HG03575 (cell line): ENCODE measurements at regions not wholly inside any gene's neighbourhood (a gene's known extent, or its start where the extent isn't known, plus 50 kb on each side); places are given as distances from the start of the nearest gene placed in this dataset.
"Not testable (repeated sequence)": the region's sequence is repeated elsewhere in the genome, so short reads cannot be mapped to it uniquely, and the experiment has no call there.

Source experiments
- ATAC-seq: cut with Tn5 transposase; IDR thresholded peaks from one replicate; pipeline ENCODE4 v1.9.1; 2021; ENCODE audit not compliant: unreplicated experiment, insufficient number of reproducible peaks, low FRiP score; ENCODE audit errors: extremely low read depth

DNA sequence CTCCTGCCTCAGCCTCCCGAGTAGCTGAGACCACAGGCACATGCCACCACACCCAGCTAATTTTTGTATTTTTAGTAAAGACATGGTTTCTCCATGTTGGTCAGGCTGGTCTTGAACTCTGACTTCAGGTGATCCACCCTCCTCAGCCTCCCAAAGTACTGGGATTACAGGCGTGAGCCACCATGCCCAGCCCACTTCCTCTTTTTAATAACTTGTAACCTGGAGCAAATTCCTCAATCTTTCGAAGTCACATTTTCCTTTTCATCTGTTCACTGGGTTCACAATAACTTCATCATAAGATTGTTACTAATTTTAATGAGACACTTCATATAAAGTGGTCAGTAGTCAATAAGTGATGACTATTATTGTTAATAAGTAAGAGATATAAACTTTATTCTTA, 193.3 kb upstream of the FERD3L start:
- ATAC-seq, result not testable (repeated sequence)

GRCh38 chr7:19336836-19337383, 191.7 kb upstream of the FERD3L start:
- ATAC-seq, result no peak

DNA sequence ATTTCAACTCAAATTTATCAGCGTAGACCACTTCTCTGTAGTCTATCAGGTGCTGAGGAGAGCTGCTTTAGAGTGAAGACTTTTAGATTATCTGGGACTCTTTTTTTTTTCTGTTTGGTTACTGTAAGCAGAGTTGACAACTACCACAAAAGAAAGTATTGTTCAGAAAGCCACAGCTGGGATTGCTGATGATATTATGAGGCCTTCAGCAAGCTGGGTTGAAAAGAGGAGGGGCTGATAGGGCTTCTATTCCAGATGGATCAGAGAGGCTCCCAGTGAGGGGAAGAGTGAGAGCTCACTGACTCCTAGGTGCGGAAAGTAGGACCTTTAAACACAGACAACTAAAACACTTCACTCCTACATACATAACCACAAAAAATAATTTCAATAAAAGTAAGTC, 188.5 kb upstream of the FERD3L start:
- no peak for ATAC-seq

GRCh38 chr7:19327018-19327417, 181.8 kb upstream of the FERD3L start:
- ATAC-seq, result no peak

- ATAC-seq, result no peak
Measured at GRCh38 chr7:19322002-19322401, 176.8 kb upstream of the FERD3L start.

GRCh38 chr7:19318287-19318686, 173.1 kb upstream of the FERD3L start:
- ATAC-seq, result no peak

DNA sequence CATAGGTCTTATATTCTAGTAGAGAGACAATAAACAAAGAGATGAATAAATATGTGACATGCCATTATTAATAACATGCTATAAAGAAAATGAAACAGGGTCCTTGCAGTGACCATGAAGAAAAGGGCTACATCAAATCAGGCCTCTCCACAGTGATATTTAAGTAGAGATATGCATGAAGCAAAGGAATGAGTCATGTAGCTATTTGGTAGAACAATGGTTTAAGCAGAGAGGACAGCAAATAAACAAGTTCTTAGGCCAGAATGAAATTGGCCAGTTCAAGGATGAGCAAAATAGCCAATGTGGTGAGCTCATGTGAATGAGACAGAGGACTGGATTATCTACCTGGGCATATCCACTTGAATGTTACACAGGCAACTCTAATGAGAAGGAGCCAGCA, 172.2 kb upstream of the FERD3L start:
- ATAC-seq, result no peak

DNA sequence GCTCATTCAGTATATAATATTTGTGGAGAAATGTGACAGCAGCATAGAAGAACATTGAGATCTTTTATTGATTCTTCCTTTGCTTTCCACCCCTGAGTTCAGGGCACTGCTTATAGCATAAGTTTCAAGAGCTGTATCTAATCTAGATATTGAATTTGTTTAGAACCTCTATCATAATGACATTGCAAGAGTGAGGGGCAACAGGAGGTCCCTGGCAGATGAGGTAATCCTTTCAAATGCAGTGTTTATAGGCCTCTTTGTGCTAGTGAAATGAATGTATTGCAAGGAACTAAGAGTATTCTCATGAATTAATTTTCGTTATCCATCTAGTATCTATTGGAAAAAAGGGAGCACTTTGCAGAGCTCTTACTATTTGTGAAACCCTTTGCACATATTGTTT, 167.2 kb upstream of the FERD3L start:
- no peak for ATAC-seq

DNA sequence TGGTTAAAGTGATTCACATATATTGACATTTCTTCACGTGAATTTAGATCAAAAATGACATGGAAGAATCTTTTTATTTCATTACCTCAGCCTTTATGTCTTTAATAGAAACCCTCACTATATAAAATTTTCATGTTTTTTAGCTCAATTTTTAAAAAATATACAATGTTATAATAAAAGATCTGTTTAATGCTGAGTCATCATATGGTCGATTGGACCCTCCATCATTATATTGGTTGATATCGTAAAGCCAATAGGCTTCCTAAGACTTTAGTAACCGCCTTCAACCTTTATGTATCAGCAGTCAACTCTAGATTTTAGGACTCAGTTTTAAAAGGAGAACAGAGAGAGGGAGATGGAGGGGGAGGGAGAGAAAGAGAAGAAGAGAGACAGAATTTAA, 162.3 kb upstream of the FERD3L start:
- ATAC-seq, result no peak

DNA sequence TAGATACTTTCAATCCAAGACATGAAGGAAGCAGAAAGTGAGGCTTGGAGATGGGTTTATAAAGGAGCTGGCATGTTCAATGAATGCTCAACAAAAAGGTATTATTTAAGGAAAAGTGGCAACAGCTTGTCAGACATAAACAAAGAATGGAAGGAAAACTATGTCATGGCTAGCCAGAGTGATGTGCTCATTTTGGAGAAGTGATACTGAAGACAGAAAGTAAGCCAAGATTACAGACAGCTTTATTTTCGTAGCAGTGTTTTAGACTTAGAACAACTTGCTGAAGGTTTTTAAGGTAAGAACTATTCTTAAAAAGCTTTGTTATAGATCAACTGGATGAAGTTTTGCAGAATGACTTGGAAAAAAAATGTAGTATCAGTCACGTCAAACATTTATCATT, 160.5 kb upstream of the FERD3L start:
- no peak for ATAC-seq

DNA sequence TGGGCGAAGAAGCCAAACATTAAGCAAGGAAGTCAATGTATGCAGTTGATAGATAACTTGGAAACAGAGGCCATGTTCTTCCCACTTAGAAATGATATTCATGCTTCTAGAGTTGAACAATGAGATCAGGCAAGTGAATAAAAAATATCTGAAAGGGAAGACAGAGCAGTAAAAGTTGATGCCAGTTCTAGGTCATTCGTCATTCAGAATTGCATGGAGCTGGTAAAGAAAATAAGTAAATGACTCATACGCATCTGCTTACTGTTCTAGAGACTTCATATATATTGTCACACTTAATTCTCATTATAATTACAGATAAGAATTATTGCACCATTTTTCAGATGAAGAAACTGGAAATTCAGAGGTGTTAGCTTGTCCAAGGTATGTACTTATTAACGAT, 158.9 kb upstream of the FERD3L start:
- no peak for ATAC-seq

DNA sequence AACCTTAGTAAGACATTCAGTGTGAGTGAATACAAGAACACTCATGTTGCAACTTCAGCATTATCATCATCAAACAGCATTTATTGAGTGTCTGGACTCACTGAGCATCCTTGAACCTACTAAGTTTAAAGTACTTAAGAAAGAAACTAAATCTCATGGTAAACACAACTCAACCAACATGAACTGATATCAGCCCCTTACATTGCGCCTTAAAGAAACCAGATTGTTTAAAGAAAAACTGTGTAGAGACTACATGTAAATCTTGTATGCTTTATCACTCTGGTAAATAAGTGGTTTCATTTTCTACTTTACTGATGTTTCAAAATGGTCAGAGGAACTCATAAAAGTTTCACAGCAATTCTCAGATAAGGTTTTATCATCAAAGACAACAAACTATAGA, 157.5 kb upstream of the FERD3L start:
- no peak for ATAC-seq

DNA sequence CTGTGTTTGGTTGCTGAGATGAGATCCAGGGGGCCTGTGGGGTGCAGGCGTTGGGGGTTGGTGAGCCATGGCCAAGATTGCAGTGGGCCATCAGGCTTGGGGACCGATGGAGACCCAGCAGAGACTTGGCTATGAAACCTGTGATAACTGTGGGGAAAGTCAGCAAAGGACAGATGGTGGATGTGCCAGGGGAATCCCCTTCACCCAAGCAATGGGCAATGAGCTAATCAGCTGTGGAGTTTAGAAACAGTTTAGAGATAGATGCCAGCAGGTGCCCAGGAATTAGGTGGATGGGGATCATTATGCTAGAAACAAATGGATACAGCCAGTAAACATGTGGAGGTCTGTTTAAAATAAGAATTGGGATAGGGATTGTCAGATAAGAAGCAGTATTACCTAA, 151.4 kb upstream of the FERD3L start:
- ATAC-seq, result no peak

DNA sequence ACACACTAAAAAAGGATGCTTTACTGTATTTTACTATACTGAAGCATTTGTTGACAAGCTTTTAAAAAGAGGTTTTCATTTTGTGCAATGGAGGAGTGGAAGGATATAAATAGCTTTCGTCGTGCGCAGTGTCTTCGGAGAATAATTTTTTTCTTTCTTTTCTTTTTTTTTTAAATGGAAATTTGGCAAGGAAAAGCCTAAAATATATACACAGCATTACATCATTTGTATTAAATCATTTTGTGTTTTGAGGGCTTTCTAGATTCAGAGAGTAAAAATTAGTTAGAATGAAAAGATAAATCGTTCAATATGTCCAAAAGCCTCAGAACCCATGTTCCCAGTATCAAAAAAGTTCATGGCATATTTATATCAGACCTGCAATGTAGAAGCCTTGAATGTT, 150.2 kb upstream of the FERD3L start:
- no peak for ATAC-seq

- no peak for ATAC-seq
Measured at GRCh38 chr7:19294619-19295018, 149.4 kb upstream of the FERD3L start.

DNA sequence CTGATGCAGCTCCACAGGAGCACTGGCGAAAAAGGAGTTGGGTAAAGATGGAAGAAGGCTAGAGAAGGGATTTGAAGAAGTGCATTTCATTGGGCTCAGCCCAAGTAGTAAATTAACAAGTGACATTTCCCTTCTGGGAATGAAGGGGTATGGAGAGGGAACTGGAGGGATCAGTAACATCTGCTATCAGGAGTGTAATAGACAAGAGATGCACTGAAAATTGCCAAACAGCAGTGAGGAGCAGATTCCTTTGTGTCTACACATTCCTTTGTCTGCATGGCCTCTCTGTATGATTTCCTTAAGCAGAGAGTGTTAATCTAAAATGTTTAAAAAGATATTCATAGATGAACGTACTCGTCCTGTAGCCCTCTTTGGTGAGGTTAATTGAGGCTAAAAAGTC, 148.2 kb upstream of the FERD3L start:
- no peak for ATAC-seq

DNA sequence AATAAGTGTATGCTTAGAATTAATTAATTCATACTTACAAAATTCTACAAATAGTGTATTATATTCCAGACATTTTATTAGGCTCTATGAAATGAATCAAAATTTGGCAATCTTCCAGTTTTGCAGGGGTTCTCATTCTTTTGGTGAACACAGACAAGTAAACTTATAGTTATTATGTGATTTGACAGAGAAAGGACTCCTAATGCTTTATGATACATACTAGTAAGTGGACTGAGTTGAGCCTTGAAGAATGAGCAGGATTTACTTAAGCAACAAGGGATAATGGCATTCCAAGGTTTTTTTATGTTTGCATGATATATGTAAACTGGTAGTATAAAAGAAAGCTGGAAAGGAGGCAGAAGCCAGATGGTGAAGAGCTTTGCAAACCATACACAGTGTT, 145.7 kb upstream of the FERD3L start:
- ATAC-seq, result no peak

- no peak for ATAC-seq
Measured at GRCh38 chr7:19290066-19290465, 144.8 kb upstream of the FERD3L start.

- no peak for ATAC-seq
Measured at GRCh38 chr7:19284596-19285300, 139.5 kb upstream of the FERD3L start.

GRCh38 chr7:19284136-19284535, 138.9 kb upstream of the FERD3L start:
- no peak for ATAC-seq

- ATAC-seq, result no peak
Measured at GRCh38 chr7:19275000-19275399, 129.8 kb upstream of the FERD3L start.
